GM18507 (cell line): ENCODE measurements at regions not wholly inside any gene's neighbourhood (a gene's known extent, or its start where the extent isn't known, plus 50 kb on each side); places are given as distances from the start of the nearest gene placed in this dataset.

Experiments used
- DNase-seq: peaks from one replicate; pipeline ENCODE4 v3.0.0; 2011; ENCODE audit warnings: low read depth; ENCODE audit not compliant: insufficient read length; ENCODE audit errors: extremely low spot score
- FAIRE-seq: peaks from 2 replicates; lab custom pipeline; 2011; peaks lifted over from hg19 to GRCh38; lab: Jason Lieb, UNC

DNA sequence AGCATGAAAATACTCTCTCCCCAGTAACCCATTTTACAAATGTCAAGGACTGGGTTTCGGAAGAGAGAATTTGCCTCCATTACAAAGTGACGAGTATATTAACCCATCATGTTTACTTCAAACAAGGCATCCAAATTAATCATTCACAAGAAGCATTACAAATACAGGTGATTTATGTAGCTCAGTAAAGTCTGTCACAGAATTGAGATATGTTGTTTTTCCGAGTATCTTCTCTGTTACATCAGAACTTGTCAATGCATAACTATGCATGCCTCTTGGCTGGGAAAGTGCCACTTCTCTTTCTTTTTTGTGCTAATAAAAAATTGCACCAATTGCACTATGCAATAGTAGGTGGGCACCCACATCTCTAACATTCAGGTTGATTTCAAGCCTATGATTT, 158.2 kb downstream of the AREG start:
- DNase-seq, result no peak
- FAIRE-seq, result no peak

DNA sequence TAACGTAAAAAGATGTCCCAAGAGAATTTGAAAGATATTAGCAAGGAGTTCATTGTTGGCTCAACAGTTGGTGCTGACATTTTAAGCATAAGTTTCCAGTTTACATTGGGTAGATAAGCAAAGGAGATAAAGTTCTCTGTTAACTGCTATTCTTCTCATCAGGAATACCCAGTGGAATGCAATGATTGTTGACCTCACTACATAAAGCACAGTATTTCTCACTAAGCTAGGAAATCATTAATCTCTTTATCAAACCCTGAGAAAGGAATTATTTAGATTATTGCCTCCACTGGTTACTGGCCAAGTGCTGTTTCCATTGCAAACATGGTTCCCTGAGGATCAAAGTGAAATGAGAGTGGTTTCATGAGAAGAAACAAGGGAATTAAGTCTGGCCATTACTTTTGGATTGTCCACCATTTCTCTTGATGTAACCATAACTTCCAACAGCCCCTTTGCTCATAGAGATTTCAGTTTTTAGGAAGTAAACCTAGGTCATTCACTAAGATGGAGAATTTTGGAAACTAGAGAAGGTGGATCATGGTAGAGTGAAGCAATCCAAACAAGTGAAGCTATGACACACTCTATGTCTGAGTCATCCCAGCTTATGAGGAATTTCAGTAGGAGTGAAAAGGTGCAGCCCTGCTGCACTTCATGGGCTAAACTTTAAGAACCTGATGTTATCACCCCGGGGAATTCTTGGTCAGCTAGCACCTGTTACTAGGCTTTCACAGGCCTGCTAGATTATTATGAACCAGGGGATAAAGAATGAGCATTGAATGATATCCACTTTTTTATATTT, 163.4 kb downstream of the AREG start:
- DNase-seq (no peak), FAIRE-seq (no peak)

DNA sequence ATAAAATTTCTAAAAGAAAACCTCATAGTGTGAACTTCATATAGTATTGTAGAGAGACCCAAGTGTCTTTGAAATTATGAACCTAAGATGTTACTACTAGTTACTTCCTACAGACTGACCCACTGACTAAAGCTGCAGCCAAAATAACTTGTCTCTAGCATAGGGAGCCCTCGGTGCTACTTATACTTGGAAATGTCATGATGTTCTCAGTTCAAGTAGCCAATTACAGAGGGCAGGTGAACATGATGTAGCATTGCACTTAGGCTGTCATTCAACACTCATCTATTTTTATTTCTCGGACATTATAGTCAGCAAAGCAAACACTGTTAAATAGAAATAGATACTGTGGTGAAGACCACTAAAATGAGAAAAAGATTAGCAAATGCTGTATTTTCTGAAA, 165.6 kb downstream of the AREG start:
- FAIRE-seq, result no peak
- no peak for DNase-seq

- no peak for FAIRE-seq
- DNase-seq, result no peak
Observed at GRCh38 chr4:74612837-74613236, 167.9 kb downstream of the AREG start.

DNA sequence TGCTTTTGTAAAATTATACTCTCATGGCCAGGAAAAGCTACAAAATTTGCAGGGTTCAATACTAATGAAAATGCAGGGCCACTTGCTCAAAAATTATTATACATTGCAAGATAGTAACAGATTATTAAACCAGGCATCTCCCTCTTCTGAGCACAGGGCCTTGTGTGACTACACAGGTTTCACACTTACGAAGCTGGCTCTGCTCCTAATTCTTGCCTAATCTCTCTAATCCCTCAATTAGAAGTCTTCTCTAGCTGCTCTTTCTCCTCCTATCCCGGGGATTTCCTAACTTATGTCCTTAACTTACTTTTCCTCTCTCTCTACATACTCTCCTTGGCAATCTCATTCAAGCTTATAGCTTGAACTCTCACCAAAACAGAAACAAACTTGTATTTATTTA, 168.3 kb downstream of the AREG start:
- no peak for FAIRE-seq

DNA sequence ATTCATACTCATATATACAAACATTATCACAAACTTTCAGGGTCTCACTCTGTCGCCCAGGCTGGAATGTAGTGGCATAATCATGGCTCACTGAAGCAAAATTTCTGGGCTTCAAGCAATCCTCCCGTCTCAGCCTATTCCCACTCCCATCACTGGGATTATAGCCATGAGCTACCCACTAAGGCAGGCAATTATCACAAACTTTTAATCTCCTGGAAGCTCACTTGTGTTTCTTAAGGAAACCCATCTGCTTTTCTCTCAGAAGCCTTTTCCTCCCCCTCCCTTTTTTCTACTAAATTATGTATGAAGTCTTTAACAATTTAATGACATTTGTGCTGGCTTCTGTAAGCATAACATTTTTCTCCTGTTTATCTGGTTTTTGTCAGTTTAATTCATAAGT, 170.5 kb downstream of the AREG start:
- DNase-seq (no peak), FAIRE-seq (no peak)

More for the DNA sequence above, 168.3 kb downstream of the AREG start:
- no peak for DNase-seq

GRCh38 chr4:74618166-74618565, 173.2 kb downstream of the AREG start:
- no peak for DNase-seq
- FAIRE-seq, result no peak

- FAIRE-seq, result no peak
- no peak for DNase-seq
Observed at GRCh38 chr4:74618659-74619058, 173.7 kb downstream of the AREG start.

DNA sequence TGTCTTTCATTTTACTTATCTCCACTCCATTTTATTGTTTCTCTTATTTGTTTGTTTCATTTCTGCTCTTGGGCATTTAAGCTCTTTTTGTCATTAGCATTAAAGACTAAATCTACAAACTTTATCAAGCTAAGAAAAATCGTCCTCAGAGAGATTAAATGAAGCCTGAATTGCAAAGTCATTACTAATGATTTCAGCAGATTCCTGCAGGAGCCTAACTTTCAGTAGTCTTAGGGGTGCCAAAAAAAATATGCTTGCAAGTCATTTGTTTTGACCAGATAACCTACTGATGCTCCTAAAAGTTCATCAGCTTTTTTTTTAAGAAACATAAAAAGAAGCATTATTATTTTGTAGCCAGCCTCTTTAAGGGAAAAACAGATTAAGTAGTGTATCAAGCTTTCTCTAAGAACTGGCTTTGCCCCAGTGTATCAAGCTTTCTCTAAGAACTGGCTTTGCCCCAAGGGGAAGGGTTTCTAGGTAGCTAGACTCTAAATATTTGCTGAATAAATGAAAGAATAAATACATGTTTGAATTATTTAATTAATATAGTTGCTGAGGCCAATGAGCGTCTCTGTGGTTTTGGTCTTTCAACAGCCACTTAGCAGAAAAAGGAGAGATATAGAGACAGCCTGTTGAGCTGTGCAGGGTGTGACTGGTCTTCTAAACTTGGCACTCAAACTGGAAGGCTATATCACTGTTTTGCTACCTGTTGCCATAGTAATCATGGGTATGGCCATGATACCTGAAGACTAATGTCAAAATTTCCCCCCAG, 174.2 kb downstream of the BTC start:
- DNase-seq (no peak), FAIRE-seq (no peak)

GRCh38 chr4:74621616-74622015, 172.7 kb downstream of the BTC start:
- DNase-seq, result no peak

DNA sequence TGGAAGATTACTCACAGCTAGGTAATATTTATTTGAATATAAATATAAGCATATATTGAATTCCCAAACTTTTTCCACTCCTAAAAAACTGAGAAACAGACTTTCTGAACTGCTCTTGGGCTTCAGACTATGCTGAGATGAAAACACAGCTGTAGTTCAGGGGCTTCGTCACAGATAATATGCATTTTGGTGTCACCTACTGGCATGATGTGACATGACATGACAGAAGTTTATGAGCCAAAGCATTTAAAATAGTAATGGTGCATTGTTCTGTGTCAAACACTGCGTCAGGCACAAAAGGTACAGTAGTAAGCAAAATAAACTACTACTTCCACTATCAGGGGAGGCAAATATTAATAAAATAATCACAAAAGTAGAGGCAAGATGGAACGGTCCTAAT, 171.3 kb downstream of the BTC start:
- FAIRE-seq (peak; percentile 15), DNase-seq (no peak)

More at GRCh38 chr4:74621616-74622015, 172.7 kb downstream of the BTC start:
- FAIRE-seq, result no peak

- no peak for DNase-seq
- FAIRE-seq, result no peak
Observed at GRCh38 chr4:74624351-74625151, 169.8 kb downstream of the BTC start.

DNA sequence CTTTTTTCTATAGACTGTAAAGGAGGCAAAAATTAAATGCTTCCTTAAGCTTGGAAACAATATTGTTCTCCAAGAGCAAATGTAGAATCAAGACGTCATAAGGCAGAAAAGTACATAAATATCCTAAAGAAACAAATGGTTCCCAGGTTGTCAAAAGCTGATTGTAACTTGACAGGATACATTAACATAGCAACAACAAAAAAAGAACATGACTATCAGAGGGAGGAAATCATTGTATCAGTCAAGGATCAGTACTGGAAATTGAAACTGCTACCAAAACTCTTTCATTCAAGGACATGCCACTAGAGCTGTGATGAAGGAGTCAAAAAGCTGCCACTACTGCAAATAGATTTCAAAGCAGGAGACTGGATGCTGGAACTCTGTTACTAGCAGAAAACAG, 168.3 kb downstream of the BTC start:
- no peak for DNase-seq
- FAIRE-seq, result no peak

DNA sequence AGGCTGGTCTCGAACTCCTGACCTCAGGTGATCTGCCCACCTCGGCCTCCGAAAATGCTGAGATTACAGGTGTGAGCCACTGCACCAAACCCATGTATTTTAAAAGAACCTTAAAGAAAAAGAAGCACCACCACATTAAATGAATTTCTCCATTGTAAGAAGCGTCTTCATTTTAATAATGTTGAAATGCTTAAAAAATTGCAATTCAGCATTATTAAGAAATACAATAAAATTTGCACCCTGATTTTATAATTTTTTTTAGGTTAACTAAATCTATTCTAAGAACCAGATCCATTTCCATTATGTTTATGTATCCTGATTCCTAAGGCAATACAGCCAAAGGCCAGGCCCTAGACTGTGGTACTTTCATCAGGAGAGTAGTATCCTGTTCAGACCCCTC, 167.2 kb downstream of the BTC start:
- DNase-seq, result no peak
- FAIRE-seq, result no peak

DNA sequence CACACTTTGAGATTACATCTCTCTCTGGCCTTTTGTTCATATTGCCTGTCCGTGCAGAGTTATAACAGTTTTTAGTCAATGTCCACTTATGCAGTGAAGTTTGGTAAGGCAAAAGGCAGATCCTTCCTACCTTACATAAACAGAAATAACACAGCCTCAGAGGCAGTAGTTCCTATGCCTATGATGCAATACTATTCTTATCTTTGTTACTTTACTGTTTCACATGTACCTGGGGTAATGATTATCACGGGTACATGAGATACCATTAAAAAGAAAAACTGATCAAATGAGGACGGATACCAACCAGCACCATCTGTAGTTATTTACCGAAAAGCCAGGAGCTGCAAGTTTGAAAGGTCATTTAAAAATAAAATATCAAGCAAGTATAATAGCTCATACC, 166.8 kb downstream of the BTC start:
- FAIRE-seq, result no peak
- no peak for DNase-seq

DNA sequence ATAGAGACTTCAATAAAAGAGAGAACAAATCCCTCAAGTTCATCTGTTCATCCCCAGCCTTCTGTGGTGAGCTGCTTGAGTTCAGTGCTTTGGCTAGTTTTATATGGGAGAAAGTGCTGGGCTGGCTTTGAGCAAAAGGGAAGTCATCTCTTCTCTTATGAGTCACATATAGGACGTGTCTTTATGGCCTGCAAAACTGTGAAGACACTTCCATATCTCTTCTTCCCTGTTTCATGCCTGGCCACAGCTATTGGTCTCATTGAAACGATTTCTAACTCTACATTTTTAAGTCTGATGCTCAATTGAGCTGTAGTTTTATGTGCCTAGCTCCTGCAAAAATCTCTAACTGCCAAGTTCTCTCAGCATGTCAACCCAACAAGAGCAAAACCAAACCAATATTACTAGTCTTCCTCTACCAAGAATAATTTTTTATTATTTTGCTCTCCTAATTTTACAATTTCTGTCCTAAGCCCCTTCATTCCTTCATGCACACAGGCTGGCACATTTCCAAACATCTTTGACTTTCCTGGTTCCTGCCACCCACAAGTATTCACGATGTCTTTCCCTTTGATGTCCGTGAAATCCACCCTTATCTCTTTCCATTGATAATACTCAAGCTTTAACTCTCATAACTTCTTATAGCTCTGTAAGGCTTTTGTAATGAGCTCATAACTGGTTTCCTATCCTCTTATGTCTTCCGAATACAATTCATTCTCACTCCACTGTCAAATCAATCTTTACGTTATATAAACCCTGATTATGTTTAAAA, 165.3 kb downstream of the BTC start:
- DNase-seq (no peak), FAIRE-seq (no peak)

GRCh38 chr4:74630551-74630950, 163.8 kb downstream of the BTC start:
- FAIRE-seq, result no peak

GRCh38 chr4:74631338-74631737, 163.0 kb downstream of the BTC start:
- DNase-seq, result no peak
- no peak for FAIRE-seq

More at GRCh38 chr4:74630551-74630950, 163.8 kb downstream of the BTC start:
- no peak for DNase-seq

DNA sequence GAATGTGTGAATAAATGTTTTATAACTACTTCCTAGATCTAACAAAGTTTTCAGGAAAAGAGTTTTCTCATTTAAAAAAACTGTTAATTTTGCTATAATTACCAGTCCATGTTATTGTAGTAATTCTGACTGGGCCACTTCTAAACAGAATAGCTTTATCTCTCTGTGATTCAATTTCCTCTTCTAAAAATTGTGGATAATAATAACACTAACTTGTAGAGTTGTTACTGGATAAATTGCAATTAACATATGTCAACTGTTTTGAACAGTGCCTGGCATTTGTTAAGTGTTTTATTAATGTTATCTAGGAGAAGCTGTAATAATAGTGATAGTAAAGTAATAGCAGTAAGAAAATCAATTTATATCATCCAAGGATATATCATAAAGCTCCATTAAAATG, 162.3 kb downstream of the BTC start:
- no peak for DNase-seq

More for the DNA sequence above, 162.3 kb downstream of the BTC start:
- no peak for FAIRE-seq
